Stimulated activated CD4-positive, alpha-beta T cell treated with anti-CD3 and anti-CD28 coated beads, Interleukin-4, amount 100 ng/mL, for 1 hour (primary cell): ENCODE measurements at regions not wholly inside any gene's neighbourhood (a gene's known extent, or its start where the extent isn't known, plus 50 kb on each side); places are given as distances from the start of the nearest gene placed in this dataset.

Source experiments
- DNase-seq: peaks from one replicate; pipeline ENCODE4 v3.0.0-alpha.2; 2020

DNA sequence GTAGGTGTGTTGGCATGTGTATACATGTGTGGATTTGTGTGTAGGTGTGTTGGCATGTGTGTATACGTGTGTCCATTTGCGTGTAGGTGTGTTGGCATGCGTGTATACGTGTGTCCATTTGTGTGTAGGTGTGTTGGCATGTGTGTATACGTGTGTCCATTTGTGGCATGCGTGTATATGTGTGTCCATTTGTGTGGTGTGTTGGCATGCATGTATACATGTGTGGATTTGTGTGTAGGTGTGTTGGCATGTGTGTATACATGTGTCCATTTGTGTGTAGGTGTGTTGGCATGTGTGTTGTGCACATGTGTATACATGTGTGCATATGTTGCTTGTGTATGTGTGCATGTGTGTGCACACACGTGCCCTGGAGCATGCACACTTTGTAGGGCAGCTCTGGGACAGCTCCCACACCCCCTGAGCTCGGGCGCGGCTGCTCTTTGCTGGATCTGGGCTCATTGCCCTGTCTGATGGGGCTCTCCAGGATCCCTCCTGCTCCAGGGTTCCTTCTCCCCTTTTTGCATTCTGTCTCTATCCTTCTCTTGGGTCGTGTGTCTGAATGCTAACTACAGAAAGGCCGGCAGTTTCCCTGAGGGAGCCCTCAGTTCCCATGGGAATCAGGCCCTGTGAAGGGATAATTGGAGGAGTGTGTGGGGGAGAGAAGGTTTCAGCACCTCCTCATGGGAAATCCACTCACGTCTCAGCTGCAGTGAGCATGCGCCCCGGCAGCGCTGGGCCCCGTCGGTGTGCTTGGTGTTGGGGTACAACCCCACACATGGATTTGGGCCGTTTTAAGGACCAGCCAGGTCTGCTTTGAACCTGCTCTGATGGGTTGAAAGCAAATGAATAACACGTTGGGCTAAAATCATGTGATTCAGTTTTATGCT, 102.0 kb downstream of the ERMARD start:
- DNase-seq, result no peak

DNA sequence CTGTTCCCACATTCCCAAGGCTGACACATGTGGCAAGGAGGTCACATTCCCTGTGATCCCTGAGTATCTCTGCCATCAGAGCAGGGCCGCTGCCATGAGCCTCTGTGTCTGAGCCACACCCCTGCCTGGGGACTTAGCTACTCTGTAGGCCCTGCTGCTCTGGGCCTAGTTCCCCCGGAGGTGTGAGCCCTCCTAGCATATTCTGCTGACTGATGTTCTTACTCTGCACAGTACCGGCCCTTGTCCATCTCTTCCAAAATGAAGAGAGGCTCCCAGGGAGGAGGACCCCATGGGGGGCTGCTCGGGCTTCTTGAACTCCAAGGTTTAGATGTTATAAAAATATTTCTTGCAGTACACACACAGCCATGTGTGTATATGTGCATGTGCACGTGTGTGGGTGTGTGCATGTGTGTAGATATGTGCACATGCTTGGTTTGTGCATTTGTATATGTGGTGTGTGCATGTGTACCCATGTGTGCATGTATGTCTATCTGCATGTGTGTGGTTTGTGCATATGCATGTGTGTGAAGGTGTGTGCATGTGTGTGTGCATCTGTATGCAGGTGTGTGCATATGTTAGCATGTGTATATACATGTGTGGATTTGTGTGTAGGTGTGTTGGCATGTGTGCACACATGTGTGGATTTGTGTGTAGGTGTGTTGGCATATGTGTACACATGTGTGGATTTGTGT, 101.2 kb downstream of the ERMARD start:
- no peak for DNase-seq

DNA sequence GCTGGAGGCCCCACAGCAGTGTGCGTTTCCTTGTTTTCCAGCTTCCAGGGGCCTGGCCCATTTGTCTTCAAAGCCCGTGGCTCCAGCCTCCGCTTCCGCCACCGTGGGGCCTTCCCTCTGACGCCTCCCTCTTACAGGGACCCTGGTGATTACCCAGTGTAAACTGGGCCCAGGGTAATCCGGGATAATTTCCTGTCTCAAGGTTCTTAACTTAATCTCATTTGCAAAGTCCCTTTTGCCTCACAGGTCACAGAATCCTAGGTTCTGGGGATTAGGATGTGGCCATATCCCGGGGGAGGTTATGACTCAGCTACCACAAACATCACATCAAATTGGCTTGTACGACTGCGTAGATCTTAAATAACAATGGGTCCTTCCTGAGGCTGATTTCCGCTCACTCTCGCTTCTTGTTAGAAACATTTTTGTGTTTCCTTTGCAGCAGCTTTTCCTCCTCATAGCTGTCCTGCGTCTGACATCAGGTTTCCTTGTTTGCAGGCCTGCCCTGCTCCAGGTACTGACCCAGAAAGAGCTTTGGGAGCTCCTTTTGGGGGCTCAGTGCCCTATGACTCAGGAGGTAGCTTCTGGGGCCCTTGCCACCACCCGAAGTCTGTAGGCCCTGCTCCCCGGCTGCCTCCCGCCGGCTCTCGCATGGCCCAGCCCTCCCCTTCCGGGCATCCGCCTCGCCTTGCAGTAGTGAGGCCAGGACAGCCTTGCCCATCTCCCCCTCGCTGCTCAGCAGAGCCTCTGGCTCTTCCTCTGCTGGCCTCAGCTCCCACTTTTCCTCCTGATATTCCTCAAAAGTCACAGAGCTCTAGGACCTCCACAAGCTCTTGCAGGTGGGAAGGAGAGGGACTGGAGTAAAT, 100.5 kb downstream of the ERMARD start:
- DNase-seq, result no peak

DNA sequence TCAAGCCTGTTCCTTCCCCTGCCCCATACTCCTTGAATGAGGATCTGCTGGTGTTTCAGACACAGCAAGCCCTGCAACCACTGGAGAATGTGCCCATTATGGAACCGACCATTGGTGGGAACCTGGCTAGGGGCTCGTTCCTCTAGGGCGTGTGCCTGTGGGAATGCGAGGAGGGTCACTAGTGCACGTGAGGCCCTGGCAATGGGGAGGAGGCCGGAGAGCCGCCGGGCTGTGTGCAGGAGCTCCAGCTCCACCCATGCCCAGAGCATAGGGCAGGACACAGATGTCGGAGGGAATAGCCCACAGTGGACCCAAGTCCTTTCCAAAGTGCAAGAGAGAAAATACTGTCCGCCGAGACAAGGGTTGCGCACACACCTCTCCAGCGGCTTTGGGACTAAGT, 99.3 kb downstream of the ERMARD start:
- no peak for DNase-seq

DNA sequence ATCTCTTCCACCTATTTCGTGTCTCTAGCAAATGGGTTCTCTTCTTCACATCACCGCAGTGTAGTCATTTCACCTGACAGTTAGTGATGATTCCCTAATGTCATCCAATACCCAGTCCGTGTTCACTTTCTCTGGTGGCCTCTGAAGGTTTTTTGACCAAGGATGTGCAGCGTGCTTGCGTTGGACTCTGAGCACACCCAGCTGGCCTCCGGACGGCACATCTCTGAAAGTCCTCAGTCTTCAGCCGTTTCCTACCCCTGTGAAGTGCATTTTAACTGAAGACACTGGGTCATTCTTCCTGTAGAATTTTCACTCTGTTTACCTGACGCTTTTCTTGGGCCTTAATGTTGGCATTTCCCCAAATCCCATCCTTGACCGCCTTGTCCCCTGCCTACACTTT, 98.7 kb downstream of the ERMARD start:
- DNase-seq, result no peak

DNA sequence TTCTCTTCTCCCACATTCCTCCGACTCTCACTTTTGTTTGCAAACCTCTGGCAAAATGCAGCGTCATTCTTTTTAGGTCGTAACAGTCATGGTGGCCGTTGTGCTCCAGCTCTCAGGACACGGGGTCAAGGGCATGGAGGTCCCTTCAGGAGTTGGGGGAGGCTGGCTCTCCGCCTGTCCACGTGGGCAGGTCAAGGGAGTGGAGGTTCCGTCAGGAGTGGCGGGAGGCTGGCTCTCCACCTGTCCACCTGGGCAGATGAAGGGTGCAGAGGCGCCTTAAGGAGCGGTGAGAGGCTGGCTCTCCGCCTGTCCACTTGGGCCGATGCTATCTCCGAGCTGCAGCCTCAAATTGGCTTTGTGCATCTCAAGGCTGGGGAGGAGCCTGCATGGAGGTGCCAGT, 98.0 kb downstream of the ERMARD start:
- no peak for DNase-seq

DNA sequence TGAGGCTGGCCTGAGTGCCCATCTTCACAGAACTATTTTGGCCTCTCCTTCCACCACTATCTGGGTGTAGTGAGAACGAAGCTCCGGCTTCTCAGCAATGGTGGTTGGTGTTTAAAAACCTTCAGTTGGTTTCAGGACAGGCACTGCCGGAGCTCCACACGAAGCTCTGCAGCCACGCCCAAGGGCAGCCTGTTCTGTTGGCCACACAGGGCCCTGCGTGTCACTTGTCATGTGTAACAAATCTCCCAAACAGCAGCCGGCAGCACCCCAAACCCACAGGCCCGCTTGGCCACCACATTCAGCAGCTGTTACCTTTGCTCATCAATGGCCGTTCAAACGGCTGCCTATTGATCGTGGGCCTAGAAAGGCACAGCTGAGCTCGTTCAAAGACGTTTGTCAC, 97.5 kb downstream of the ERMARD start:
- no peak for DNase-seq

DNA sequence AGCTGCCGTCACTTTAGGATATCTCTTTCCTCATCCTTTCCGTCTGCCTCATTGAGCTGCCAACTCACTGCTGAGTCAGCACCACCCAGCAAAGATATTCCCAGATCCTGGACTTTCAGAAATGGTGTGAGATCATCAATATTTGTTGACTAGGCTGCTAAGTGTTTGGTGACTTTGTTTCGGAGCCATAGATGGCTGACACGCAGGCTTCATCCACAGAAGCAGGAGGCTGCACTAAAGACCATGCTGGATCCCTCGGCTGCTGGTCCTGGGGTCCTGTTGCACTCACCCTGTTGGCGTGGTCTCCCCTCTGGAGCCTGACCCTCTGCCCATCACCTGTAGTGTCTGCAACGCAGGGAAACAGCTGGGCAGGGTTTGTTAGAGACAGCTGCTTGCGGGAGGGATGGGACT, 96.5 kb downstream of the ERMARD start:
- DNase-seq, result no peak

DNA sequence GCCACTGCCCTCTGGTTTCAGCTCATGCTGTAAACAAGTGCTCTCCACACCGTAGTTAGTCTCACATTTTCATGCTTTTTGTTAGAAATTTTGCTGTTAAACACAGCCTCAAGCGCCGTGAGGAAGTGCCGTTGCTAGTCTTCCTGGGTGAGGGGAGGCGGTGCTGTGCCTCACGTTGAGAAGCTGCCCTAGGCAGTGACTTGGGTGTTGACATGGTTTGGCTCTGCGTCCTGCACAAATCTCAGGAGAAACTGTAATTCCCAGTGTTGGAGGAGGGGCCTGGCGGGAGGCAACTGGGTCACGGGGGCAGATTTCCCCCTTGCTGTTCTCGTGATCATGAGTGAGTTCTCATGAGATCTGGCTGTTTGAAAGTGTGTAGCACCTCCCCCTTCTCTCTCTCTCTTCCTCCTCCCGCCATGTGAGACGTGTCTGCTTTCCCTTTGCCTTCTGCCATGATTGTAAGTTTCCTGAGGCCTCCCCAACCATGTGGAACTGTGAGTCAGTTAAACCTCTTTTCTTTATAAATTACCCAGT, 95.8 kb downstream of the ERMARD start:
- no peak for DNase-seq

DNA sequence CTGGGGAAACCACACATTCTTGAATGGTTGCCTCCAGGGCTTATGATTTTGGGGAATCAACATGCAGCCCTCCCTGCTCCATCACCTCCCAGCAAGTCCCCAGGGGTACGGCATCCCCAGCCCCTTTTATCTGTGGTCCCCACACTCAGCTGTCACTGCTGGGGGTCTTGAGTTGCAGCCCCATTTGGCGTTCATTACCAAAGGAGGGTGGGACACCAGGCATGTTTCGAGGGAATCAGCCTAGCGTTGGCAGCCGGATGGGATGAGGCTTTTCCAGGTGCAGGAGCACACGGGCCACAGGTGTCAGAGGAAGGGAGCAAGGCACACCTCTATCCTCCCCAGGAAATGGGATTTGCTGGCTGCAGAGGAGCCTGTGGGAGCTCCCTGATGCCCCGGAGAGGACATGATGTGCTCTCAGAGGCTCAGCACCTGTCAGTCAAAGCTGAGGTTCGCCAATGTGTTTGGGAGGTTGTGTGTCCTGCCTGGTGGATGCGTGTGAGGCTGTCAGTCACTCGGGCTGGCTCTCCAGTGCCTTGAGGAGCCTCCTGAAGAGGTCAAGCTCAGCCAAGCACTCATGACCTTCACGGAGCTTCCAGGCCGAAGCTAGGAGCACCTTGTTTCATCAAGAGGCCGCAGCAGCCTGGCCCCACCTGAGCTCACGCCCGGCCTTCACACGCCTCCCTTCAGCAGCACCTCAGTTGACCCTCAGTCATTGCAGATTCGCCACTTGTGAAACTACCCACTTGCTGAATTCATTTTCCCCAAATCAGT, 95.0 kb downstream of the ERMARD start:
- DNase-seq, result no peak

DNA sequence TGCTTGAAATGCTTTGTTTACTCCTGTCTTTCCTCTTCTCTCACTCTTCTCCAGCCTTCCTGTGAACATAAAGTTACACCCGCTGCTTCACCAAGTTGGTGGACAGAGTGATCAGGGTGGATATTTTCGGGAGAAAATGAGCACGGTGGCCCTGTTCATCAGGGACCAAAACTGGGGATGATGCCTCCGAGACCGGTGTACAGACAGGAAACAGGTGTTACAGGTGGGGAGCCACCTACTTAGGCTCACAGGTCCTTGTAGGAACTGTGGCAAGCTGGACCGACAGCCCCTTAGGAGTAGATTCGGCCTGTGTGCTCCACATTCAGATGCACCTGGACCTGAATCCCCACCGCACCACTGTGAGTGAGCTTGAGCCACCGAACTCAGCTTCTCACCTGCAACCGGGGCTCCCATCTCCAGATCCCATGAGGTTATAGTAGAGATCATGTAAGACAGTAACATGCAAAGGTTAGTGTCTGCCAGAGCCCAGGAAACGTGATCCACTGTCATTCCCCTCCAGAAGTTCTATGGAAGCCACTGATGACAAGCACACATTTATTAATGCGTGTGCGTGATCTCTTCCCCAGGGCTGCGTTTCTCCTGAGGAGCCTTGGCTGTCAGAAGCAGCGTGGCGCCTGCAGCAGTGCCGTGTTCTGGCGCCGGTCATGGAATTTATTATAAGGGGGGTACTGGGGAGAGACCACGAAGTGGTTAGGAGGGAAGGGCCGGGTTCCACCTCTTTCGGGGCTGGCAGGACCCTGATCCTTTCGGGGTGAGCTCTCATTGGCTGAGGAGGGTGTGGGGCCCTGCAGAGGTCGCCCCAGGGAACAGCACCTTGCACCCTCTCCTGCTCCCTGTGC, 94.2 kb downstream of the ERMARD start:
- DNase-seq, result no peak

DNA sequence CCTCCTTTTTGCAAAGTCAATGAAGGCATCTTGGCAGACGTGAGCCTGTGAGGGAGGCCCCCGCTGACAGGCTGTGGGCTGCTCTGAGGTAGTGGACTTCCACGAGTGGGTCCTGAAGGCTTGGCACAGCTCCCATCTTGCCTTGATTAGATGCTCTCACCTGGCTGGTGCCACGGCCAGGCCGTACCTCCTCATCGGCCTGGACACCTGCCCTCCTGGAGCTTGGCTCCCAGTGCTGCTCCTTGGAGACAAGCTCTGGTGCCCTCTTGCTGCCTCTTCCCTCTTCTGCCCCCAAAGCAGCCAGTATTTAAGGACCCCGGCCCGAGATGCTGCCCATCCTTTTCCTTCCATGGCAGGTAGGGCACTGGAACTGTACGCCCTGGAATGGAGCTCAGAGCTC, 93.5 kb downstream of the ERMARD start:
- DNase-seq, result no peak

DNA sequence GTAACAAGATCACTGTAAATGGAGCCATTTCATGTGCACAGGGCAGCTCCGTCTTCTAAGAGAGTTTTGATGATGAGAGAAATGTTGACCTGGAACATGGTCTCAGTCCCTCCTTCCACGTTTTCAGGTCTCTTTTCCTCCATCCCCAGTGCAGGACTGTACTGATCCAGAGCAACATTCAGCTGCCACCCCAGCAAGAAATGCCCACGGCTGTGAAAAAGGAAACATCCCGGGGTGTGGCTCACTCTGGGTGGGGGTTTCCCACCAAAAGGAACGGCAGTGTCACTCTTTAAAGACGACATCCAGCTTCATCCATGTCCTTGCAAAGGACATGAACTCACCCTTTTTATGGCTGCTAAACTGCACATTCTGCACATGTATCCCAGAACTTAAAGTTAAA, 92.6 kb downstream of the ERMARD start:
- DNase-seq, result no peak

DNA sequence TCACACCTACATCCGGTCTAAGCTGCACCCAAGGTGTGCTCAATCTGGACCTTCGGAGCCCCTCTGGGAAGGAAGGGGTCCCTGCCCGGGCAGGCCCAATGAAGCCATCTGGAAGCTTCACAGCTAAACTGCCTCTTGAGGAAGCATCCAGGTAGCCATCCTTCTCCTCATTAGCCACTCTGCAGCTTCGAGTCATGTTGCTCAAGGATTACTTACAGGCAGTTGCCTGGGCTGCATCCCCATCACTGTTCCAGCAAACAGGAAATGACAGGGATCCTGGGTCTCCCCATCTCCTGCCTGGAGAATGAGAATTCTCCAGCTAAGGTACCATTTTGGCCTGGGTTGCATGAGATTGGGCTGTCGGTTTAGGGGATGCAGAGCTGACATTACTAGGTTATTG, 91.7 kb downstream of the ERMARD start:
- DNase-seq, result no peak

DNA sequence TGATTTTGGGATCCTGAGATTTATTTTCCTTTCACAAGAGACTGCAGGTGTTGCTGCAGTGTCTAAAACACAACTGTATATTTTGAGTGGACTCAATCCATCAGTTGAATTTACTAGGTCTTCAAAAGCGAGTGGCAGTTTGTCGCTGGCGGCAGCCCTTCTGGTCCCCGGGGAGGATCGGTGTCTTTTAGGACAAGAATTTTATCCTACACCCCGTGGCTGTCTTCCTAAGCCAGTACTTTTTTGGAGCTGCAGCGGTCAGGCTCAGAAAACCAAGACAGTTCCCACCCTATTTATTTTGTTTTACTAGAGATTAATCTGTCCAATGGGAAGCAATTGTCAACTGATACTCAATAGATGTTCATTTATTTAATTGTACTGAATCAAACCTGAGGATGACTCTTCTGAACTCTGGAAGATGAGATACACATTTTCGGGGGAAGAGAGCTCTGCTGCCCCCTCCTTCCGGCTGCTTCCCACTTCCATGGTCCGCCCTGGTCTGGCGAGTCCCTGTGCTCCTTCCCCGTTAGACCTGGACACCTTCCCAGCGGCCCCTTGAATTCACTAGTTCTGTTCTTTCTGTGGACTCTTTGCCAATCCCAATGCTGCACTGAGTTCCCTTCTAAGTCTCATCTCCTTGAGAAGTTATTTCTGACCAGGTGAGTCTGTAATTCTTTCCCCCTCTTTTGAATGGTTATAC, 90.6 kb downstream of the ERMARD start:
- no peak for DNase-seq

DNA sequence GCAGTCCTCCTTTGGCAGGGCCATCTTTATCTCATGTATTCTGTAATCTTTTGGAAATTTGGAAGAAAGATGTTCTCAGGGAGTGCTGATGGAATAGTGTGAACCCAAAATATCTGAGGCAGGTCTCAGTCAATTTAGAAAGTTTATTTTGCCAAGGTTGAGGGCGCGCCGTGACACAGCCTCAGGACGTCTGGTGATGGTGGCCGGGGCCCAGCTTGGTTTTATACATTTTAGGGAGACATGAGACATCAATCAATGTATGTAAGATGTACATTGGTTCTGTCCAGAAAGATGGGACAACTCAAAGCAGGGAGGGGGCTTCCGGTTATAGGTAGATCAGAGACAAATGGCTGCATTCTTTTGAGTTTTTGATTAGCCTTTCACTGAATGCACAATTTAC, 89.8 kb downstream of the ERMARD start:
- no peak for DNase-seq

DNA sequence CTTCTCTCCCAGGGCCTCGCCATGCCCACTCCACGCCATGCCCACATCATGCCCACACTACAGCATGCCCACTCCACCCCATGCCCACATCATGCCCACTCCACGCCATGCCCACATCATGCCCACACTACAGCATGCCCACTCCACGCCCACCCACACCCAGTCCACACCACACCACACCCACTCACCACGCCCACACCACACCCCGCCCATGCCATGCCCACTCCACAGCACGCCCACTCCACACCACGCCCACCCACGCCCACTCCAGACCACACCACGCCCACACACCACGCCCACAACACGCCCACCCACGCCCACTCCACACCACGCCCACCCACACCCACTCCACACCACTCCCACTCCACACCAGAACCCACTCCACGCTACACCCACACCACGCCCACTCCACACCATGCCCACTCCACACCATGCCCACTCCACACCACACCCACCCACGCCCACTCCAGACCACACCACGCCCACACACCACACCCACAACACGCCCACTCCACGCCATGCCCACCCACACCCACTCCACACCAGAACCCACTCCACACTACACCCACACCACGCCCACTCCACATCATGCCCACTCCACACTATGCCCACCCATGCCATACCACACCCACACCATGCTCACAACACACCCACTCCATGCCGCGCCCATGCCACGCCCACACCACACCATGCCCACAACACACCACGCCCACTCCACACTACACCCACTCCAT, 88.6 kb downstream of the ERMARD start:
- no peak for DNase-seq

DNA sequence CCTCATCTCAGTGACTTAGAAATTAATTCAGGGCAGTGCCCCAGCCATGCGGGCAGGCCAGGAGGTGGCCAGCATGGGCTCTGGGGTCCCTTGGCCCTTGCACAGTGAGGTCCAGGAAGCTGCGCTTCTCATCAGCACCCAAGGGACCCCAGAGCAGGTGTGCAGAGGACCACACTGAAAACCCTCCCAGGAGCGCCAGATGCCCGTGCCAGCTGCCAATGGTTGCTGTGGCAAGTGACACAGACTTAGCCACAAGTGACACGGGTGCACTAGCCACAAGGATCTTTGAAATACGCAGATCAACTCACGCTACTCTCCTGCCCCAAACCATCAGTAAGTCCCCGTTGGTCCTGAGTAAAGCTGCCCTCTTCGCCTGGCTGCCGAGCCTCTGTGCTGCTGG, 88.1 kb downstream of the ERMARD start:
- DNase-seq, result no peak

DNA sequence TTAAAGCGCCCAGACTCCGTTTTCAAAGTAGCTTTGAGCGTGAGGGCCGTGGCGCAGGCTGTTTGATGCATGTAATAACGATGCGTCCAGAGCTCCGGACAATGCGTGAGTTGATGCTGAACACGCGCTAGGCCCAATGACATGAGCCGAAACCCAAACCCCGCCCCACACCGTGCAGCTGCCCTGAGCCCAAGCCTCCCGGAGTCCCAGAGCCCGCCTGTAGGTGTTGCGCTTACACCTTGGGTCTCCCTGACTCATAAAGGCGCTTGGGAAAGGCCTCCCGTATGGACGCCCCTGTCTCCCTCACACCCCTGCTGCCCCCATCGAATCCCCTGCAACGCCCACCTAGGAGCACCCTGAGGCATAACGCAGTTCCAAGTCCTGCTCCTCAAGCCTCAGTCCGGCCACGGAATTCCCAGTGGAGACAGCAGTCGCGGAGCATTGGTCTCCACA, 87.6 kb downstream of the ERMARD start:
- DNase-seq, result no peak
